ENCODE measurements at regions not wholly inside any gene's neighbourhood (a gene's known extent, or its start where the extent isn't known, plus 50 kb on each side); places are given as distances from the start of the nearest gene placed in this dataset.

- TF ChIP-seq, protein P1, sequence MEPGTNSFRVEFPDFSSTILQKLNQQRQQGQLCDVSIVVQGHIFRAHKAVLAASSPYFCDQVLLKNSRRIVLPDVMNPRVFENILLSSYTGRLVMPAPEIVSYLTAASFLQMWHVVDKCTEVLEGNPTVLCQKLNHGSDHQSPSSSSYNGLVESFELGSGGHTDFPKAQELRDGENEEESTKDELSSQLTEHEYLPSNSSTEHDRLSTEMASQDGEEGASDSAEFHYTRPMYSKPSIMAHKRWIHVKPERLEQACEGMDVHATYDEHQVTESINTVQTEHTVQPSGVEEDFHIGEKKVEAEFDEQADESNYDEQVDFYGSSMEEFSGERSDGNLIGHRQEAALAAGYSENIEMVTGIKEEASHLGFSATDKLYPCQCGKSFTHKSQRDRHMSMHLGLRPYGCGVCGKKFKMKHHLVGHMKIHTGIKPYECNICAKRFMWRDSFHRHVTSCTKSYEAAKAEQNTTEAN (CRISPR knock-in tag; conservative IDR thresholded peaks at IDR 0.05), result 0 out of 2 replicates have a peak, but pooled peaks have one; percentile 24
- no peak for TF ChIP-seq ZNF766 (CRISPR knock-in tag; IDR thresholded peaks at IDR 0.05; ENCODE audit: borderline replicate concordance)
- TF ChIP-seq MAFK (conservative IDR thresholded peaks at IDR 0.05 in 1 of 2, IDR thresholded peaks at IDR 0.05 in 1 of 2; ENCODE audit: low read length in 2 of 2), result no peak
- no peak for TF ChIP-seq ATM (IDR thresholded peaks at IDR 0.05; ENCODE audit: borderline replicate concordance)
- no peak for TF ChIP-seq ELF4 (CRISPR knock-in tag; IDR thresholded peaks at IDR 0.05; ENCODE audit: borderline replicate concordance)
These were observed 311.5 kb upstream of the PDE4D start (continued) for GRCh38 chr5:60205071-60205470.

DNA sequence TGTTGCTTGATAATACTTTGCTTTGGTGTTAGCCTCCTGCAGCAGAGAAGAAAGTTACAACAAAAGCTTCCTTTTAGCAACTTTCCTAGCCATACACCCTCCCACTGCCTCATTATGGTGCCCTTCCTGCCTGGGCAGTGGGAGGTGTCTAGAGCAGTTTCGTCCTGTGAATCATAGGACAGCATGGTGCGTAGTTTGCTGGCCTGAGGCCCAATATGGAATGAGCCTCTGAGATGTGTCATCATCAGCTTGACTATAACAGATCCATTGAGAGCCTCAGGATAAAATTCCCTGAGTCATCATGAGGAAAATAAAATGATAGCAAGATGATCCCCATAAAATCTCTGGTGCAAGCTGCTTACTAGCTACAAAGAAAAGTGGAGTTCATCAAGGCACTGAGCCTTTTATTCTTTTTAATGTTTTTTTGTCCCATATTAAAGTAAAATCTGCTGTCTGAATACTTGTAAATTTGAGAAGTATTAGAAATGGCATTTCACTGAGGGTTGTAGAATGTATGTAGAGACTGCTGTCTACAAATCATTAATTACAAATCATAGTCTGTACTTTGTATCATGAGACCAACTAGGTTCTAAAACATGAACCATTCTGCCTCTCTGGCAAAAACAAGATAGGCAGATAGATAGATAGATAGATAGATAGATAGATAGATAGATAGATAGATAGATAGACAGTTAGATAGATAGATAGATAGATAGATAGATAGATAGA, 303.0 kb upstream of the PDE4D start:
- no peaks in the 10 kb centered on the region for H4K20me1 ChIP-seq (ENCODE audit: insufficient read depth, low read length)
- H3K9me3 ChIP-seq (ENCODE audit: low read length), result no peaks in the 10 kb centered on the region
- H3K4me2 ChIP-seq (ENCODE audit: low read depth, low read length), result no peak overlapping the region
- H3K4me1 ChIP-seq (ENCODE audit: insufficient read depth, low read length), result no peaks in the 10 kb centered on the region
- POLR2A ChIA-PET, result no interaction called here
- H2AFZ ChIP-seq (ENCODE audit: low read length), result no peak overlapping the region
- FAIRE-seq, result no peak
- no peaks in the 10 kb centered on the region for H3K27me3 ChIP-seq (ENCODE audit: control insufficient read depth in 1 of 2, insufficient read depth in 2 of 2, low read length in 2 of 2)
- ATAC-seq, result no peak
- no peaks in the 10 kb centered on the region for H3K79me2 ChIP-seq (ENCODE audit: insufficient read depth, low read length)
- H3K27ac ChIP-seq (ENCODE audit: extremely low read length, insufficient read depth, low read length), result no peak overlapping the region
- no peak for DNase-seq (ENCODE audit: low spot score)
- no TSS peak for BruUV-seq (replicated peaks)
- no peak overlapping the region for H3K4me3 ChIP-seq (replicated peaks in 1 of 3; ENCODE audit: insufficient read depth in 1 of 3, low read depth in 2 of 3, low read length in 3 of 3)
- intact Hi-C loops (cut with micrococcal nuclease; ENCODE audit: unreplicated experiment) (no loop called here), in situ Hi-C loops (cut with HindIII; ENCODE audit: extremely low pct_ligation_motif_present, low pct_unique_long_range_greater_than_20kb) (no loop called here)
- H3K9ac ChIP-seq (ENCODE audit: insufficient read depth, low read depth, low read length), result no peak overlapping the region
- CTCF ChIA-PET (ENCODE audit: low intra/inter-chr PET ratio, low total read pairs), result no interaction called here
- no peaks in the 10 kb centered on the region for H3K36me3 ChIP-seq (replicated peaks in 1 of 2; ENCODE audit: control insufficient read depth in 1 of 2, insufficient read depth in 2 of 2, low read length in 2 of 2)
- WGBS (ENCODE audit: low lambda C conversion rate), result 92% methylated on average over 2 of the region's 2 CpGs
- 0 out of 2 replicates have a peak, but pooled peaks have one; percentile 4 for TF ChIP-seq MAFF (IDR thresholded peaks at IDR 0.05; ENCODE audit: low read depth, low read length)
- TF ChIP-seq MAFK (conservative IDR thresholded peaks at IDR 0.05 in 1 of 2, IDR thresholded peaks at IDR 0.05 in 1 of 2; ENCODE audit: low read length in 2 of 2), result peak in 1 of 2 experiments; percentile 30; a peak in 1 of 4 replicates
- TF ChIP-seq ZC3H13 (CRISPR knock-in tag; IDR thresholded peaks at IDR 0.05), result no peak
